ENCODE measurements at regions not wholly inside any gene's neighbourhood (a gene's known extent, or its start where the extent isn't known, plus 50 kb on each side); places are given as distances from the start of the nearest gene placed in this dataset.

DNA sequence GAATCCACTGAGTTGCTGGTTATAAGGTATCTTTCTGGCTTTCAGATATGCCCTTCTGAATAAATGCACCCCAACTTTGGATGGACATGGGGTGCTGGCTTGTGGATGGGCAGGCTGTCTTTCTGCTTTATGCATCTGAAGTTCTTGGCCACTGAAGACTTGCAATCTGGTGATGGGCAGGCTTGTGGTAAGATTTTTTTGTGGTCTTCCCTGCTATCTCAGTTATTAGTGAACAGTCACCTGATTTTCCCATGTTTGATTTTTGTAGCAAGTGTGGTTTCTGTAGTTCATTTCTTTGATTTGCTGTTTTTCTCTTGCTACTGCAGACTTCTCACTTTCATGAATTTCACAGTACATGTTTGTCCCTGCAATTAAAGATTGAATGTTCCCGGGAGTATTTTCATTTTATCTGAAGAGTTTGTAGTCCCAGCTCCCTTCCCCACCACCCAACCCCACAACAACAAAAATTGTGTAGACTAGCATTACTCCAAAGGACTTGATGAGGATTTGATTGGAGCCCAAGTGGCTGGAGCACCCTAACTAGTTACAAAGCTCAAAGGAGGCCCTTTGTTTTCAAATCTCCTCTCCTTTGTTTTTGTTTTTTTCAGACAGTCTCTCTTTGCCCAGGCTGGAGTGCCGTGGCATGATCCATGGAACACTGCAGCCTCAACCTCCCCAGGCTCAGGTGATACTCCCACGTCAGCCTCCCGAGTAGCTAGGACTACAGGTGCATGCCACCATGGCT lies 63.6 kb upstream of the MGAT5 start:
- Histone ChIP-seq H3K36me3 (ENCODE audit: insufficient read depth, low read length) (no peaks in the 10 kb centered on the region), H3K4me3 (ENCODE audit: insufficient read depth, low read length) (no peak overlapping the region), H3K9me3 (ENCODE audit: low read depth, low read length) (no peaks in the 10 kb centered on the region), H4K20me1 (ENCODE audit: insufficient read depth, low read length) (peaks cover 13% of the 10 kb centered on the region), H3K27ac (ENCODE audit: low read depth, low read length) (no peak overlapping the region), H3K4me2 (ENCODE audit: insufficient read depth, low read length) (no peak overlapping the region), H3K27me3 (ENCODE audit: insufficient read depth, low read length) (no peaks in the 10 kb centered on the region), H2AFZ (ENCODE audit: low read length) (no peak overlapping the region), H3K4me1 (ENCODE audit: insufficient read depth, low read length) (peaks cover 4% of the 10 kb centered on the region), H3K79me2 (ENCODE audit: insufficient read depth, low read length) (peaks cover 45% of the 10 kb centered on the region)
- peak; percentile 58 for DNase-seq (ENCODE audit: insufficient read length, low spot score, missing footprints)
- TF ChIP-seq CTCF (IDR thresholded peaks at IDR 0.05; ENCODE audit: extremely low read depth, low read depth, low read length): no peak

- Histone ChIP-seq H3K79me2 (ENCODE audit: insufficient read depth, low read length) (peaks cover 49% of the 10 kb centered on the region), H3K4me1 (ENCODE audit: insufficient read depth, low read length) (peaks cover 4% of the 10 kb centered on the region), H4K20me1 (ENCODE audit: insufficient read depth, low read length) (peaks cover 10% of the 10 kb centered on the region), H3K9me3 (ENCODE audit: low read depth, low read length) (no peaks in the 10 kb centered on the region), H3K27ac (ENCODE audit: low read depth, low read length) (no peak overlapping the region), H3K4me3 (ENCODE audit: insufficient read depth, low read length) (no peak overlapping the region), H3K36me3 (ENCODE audit: insufficient read depth, low read length) (no peaks in the 10 kb centered on the region), H2AFZ (ENCODE audit: low read length) (no peak overlapping the region), H3K27me3 (ENCODE audit: insufficient read depth, low read length) (no peaks in the 10 kb centered on the region), H3K4me2 (ENCODE audit: insufficient read depth, low read length) (no peak overlapping the region)
- no peak for TF ChIP-seq CTCF (IDR thresholded peaks at IDR 0.05; ENCODE audit: extremely low read depth, low read depth, low read length)
- no peak for DNase-seq (ENCODE audit: insufficient read length, low spot score, missing footprints)
Observed at GRCh38 chr2:134190807-134191203, 63.1 kb upstream of the MGAT5 start.

- peaks cover 54% of the 10 kb centered on the region for H3K79me2 ChIP-seq (ENCODE audit: insufficient read depth, low read length)
- no peak overlapping the region for H3K4me3 ChIP-seq (ENCODE audit: insufficient read depth, low read length)
- H4K20me1 ChIP-seq (ENCODE audit: insufficient read depth, low read length): peaks cover 7% of the 10 kb centered on the region
- no peaks in the 10 kb centered on the region for H3K36me3 ChIP-seq (ENCODE audit: insufficient read depth, low read length)
- H3K4me2 ChIP-seq (ENCODE audit: insufficient read depth, low read length): no peak overlapping the region
- no peak for TF ChIP-seq CTCF (IDR thresholded peaks at IDR 0.05; ENCODE audit: extremely low read depth, low read depth, low read length)
- H3K27ac ChIP-seq (ENCODE audit: low read depth, low read length): no peak overlapping the region
- no peaks in the 10 kb centered on the region for H3K27me3 ChIP-seq (ENCODE audit: insufficient read depth, low read length)
- no peaks in the 10 kb centered on the region for H3K9me3 ChIP-seq (ENCODE audit: low read depth, low read length)
- H2AFZ ChIP-seq (ENCODE audit: low read length): no peak overlapping the region
- DNase-seq (ENCODE audit: insufficient read length, low spot score, missing footprints): no peak
- peaks cover 4% of the 10 kb centered on the region for H3K4me1 ChIP-seq (ENCODE audit: insufficient read depth, low read length)
Observed at GRCh38 chr2:134191835-134192234, 62.0 kb upstream of the MGAT5 start.

DNA sequence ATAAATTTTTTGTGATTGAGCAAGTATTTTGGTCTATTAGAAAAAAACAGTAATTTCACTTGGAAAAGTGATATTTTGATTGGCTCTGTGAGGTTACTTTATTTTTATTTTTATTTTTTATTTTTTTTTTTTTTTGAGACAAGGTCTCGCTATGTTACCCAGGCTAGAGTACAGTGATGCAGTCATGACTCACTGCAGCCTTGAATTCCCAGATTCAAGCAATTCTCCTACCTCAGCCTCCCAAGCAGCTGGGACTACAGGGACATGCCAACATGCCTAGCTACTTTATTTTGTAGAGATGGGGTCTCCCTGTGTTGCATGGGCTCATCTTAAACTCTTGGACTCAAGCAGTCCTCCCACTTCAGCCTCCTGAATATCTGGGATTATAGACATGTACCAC lies 60.9 kb upstream of the MGAT5 start:
- Histone ChIP-seq H3K9me3 (ENCODE audit: low read depth, low read length) (no peaks in the 10 kb centered on the region), H4K20me1 (ENCODE audit: insufficient read depth, low read length) (peaks cover 3% of the 10 kb centered on the region), H3K27me3 (ENCODE audit: insufficient read depth, low read length) (no peaks in the 10 kb centered on the region), H3K4me3 (ENCODE audit: insufficient read depth, low read length) (no peak overlapping the region), H3K36me3 (ENCODE audit: insufficient read depth, low read length) (no peaks in the 10 kb centered on the region), H3K4me2 (ENCODE audit: insufficient read depth, low read length) (no peak overlapping the region), H3K27ac (ENCODE audit: low read depth, low read length) (no peak overlapping the region), H3K79me2 (ENCODE audit: insufficient read depth, low read length) (peaks cover 55% of the 10 kb centered on the region), H2AFZ (ENCODE audit: low read length) (no peak overlapping the region), H3K4me1 (ENCODE audit: insufficient read depth, low read length) (peaks cover 4% of the 10 kb centered on the region)
- TF ChIP-seq CTCF (IDR thresholded peaks at IDR 0.05; ENCODE audit: extremely low read depth, low read depth, low read length): no peak
- DNase-seq (ENCODE audit: insufficient read length, low spot score, missing footprints): no peak
